ENCODE measurements at regions not wholly inside any gene's neighbourhood (a gene's known extent, or its start where the extent isn't known, plus 50 kb on each side); places are given as distances from the start of the nearest gene placed in this dataset.

- intact Hi-C loops (cut with micrococcal nuclease; ENCODE audit: unreplicated experiment): no loop called here
- Histone ChIP-seq H3K27ac (ENCODE audit: low read depth, low read length, poor library complexity, severe bottlenecking) (no peak overlapping the region), H3K9me2 (ENCODE audit: insufficient read depth, low read length) (no peaks in the 10 kb centered on the region), H2AFZ (ENCODE audit: low read length) (no peak overlapping the region), H3K36me3 (ENCODE audit: insufficient read depth, low read length) (no peaks in the 10 kb centered on the region), H3K4me2 (ENCODE audit: low read length) (no peak overlapping the region), H3K9me3 (ENCODE audit: low read length) (no peaks in the 10 kb centered on the region), H3K4me3 (ENCODE audit: low read depth, low read length, poor library complexity, severe bottlenecking) (no peak overlapping the region), H3K79me2 (ENCODE audit: insufficient read depth, low read depth, low read length) (no peaks in the 10 kb centered on the region), H3K4me1 (ENCODE audit: insufficient read depth, low read length, poor library complexity, severe bottlenecking) (no peaks in the 10 kb centered on the region), H4K20me1 (ENCODE audit: insufficient read depth, low read length) (no peaks in the 10 kb centered on the region)
- BruUV-seq (replicated peaks): no TSS peak
- no peak for DNase-seq (ENCODE audit: low spot score)
- ChIA-PET CTCF (ENCODE audit: unreplicated experiment) (no interaction called here), POLR2A (no interaction called here)
- TF ChIP-seq CTCF (conservative IDR thresholded peaks at IDR 0.05; ENCODE audit: low read length) (no peak), EZH2phosphoT487 (IDR thresholded peaks at IDR 0.05; ENCODE audit: borderline replicate concordance, low read depth, low read length) (no peak)
Measured at GRCh38 chr11:37409124-37409523, 811.1 kb upstream of the RAG2 start.

- Histone ChIP-seq H3K9me3 (ENCODE audit: low read length) (no peaks in the 10 kb centered on the region), H3K9me2 (ENCODE audit: insufficient read depth, low read length) (no peaks in the 10 kb centered on the region), H4K20me1 (ENCODE audit: insufficient read depth, low read length) (no peaks in the 10 kb centered on the region), H3K79me2 (ENCODE audit: insufficient read depth, low read depth, low read length) (no peaks in the 10 kb centered on the region), H2AFZ (ENCODE audit: low read length) (no peak overlapping the region), H3K4me1 (ENCODE audit: insufficient read depth, low read length, poor library complexity, severe bottlenecking) (no peaks in the 10 kb centered on the region), H3K27ac (ENCODE audit: low read depth, low read length, poor library complexity, severe bottlenecking) (no peak overlapping the region), H3K4me2 (ENCODE audit: low read length) (no peak overlapping the region), H3K4me3 (ENCODE audit: low read depth, low read length, poor library complexity, severe bottlenecking) (no peak overlapping the region), H3K36me3 (ENCODE audit: insufficient read depth, low read length) (no peaks in the 10 kb centered on the region)
- BruUV-seq (replicated peaks): no TSS peak
- CTCF ChIA-PET (ENCODE audit: unreplicated experiment): no interaction called here
- TF ChIP-seq EZH2phosphoT487 (IDR thresholded peaks at IDR 0.05; ENCODE audit: borderline replicate concordance, low read depth, low read length) (no peak), CTCF (conservative IDR thresholded peaks at IDR 0.05; ENCODE audit: low read length) (no peak)
- intact Hi-C loops (cut with micrococcal nuclease; ENCODE audit: unreplicated experiment): no loop called here
- no peak for DNase-seq (ENCODE audit: low spot score)
- POLR2A ChIA-PET: no interaction called here
Measured at GRCh38 chr11:37407461-37407860, 809.4 kb upstream of the RAG2 start.

- no peaks in the 10 kb centered on the region for H3K79me2 ChIP-seq (ENCODE audit: insufficient read depth, low read depth, low read length)
- no peaks in the 10 kb centered on the region for H3K36me3 ChIP-seq (ENCODE audit: insufficient read depth, low read length)
- H4K20me1 ChIP-seq (ENCODE audit: insufficient read depth, low read length): no peaks in the 10 kb centered on the region
- H3K27ac ChIP-seq (ENCODE audit: low read depth, low read length, poor library complexity, severe bottlenecking): no peak overlapping the region
- ChIA-PET CTCF (ENCODE audit: unreplicated experiment) (no interaction called here), POLR2A (no interaction called here)
- H2AFZ ChIP-seq (ENCODE audit: low read length): no peak overlapping the region
- no peaks in the 10 kb centered on the region for H3K9me2 ChIP-seq (ENCODE audit: insufficient read depth, low read length)
- TF ChIP-seq CTCF (conservative IDR thresholded peaks at IDR 0.05; ENCODE audit: low read length) (no peak), EZH2phosphoT487 (IDR thresholded peaks at IDR 0.05; ENCODE audit: borderline replicate concordance, low read depth, low read length) (no peak)
- H3K4me3 ChIP-seq (ENCODE audit: low read depth, low read length, poor library complexity, severe bottlenecking): no peak overlapping the region
- no peaks in the 10 kb centered on the region for H3K9me3 ChIP-seq (ENCODE audit: low read length)
- DNase-seq (ENCODE audit: low spot score): no peak
- BruUV-seq (replicated peaks): no TSS peak
- intact Hi-C loops (cut with micrococcal nuclease; ENCODE audit: unreplicated experiment): no loop called here
- H3K4me1 ChIP-seq (ENCODE audit: insufficient read depth, low read length, poor library complexity, severe bottlenecking): no peaks in the 10 kb centered on the region
- no peak overlapping the region for H3K4me2 ChIP-seq (ENCODE audit: low read length)
Measured at GRCh38 chr11:37406651-37407050, 808.6 kb upstream of the RAG2 start.

All from OCI-LY7 (cell line).